HG03521 (cell line): ENCODE measurements at regions not wholly inside any gene's neighbourhood (a gene's known extent, or its start where the extent isn't known, plus 50 kb on each side); places are given as distances from the start of the nearest gene placed in this dataset.

Source experiments
- ATAC-seq: cut with Tn5 transposase; IDR thresholded peaks from one replicate; pipeline ENCODE4 v1.9.1; 2021; ENCODE audit warnings: mild to moderate bottlenecking, moderate library complexity; ENCODE audit not compliant: unreplicated experiment

DNA sequence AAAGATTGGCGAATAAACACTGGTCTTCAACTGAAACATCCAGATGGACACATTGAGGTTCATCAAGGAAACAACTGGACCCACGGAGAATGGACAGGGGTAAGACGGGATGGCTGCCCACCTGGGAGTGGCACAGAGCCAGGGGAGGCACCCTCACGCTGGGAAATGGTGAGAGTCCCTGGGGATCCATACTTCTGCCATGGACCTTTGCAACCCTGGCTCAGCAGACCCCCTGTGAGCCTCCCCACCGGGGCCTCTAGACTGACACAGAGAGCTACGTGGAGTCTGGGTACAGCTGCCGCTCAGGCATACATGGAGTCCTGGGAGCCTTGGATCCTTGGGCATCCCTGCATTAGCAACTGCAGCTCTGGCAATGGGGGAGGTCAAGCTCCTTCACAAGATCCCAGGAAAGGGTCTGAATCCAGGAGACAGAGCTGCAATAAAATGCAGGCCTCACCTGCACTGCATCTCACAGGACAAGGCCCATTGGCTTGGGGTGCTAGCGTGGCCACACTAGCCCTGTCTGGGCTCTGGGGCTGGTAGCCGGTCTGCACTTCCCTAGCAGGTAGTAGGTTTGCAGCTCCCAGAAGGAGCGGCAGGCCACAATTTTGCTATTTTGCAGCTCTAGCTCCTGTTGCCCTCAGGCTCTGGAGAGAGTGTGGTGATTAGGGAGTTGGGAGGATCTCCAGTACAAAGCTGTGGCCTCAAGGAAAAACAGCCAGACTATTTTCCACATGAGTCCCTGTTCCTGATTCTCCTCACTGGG is 496.4 kb upstream of the LRRC4C start:
- ATAC-seq = no peak

DNA sequence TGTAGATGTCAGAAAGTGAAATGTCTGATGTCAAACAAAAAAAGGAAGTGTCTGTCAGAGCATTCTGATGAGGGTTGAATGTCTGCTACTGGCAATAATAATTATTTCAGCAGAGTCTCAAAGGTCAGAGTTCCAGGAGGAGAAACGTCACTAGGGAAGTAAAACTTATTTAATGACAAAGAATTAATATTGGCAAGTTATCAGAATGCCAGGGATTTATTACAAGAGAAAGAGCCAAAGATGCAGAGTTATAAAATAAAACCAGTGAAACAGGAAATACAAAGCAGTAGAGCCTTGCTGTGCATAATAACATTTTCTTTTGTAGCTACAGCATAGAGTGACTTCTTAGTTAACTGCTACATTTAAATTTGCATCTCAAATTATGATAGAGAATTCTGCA is 504.0 kb upstream of the LRRC4C start:
- ATAC-seq = no peak

DNA sequence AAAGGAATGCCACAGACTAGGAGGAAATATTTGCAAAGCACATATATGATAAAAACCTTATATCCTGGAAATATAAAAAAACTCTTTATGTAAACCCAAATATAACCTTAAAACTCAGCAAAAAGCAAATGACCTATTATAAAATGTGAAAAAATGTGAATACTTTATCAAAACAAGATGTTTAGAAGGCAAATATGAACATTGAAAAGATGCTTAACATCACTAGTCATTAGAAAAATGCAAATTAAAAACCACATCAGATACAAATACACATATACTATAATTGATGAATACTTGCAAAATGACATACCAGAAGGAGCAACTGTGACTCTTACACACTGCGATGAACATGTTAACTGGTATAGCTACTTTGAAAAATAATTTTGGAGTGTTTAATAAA is 511.2 kb upstream of the LRRC4C start:
- no peak for ATAC-seq

DNA sequence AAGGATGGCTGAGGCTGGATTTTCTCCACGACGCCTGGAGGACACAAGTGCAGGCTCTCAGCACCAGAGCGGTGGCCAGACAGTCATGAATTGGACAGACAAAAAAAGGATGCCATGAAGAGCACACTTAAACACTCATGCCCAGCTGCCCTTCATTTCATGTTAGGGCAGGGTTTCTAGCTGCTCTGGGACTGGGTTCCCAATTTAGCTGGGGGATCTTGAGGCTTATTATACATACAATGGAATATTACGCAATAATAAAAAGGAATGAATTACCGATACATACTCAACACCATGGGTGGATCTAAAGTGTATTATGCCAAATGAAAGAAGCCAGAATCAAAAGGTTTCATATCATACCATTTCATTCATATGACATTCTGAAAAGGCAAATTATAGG is 512.1 kb upstream of the LRRC4C start:
- no peak for ATAC-seq

DNA sequence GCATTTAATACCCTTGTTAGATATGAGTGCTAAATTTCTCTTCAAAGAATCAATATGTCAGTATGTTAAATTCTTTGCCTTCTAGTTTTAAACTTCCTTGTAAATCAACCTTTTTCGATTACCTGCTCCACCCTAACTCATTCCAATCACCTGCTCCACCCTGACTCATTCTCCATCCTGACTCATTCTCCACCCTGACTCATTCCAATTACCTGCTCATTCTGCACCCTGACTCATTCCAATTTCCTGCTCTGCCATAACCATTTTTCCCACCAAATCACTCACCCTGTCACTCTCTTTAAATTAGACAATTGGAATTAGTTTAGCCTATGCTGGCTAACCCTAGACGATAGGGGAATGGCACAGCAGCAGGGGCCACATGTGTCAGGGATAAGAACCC is 519.5 kb upstream of the LRRC4C start:
- ATAC-seq = no peak

DNA sequence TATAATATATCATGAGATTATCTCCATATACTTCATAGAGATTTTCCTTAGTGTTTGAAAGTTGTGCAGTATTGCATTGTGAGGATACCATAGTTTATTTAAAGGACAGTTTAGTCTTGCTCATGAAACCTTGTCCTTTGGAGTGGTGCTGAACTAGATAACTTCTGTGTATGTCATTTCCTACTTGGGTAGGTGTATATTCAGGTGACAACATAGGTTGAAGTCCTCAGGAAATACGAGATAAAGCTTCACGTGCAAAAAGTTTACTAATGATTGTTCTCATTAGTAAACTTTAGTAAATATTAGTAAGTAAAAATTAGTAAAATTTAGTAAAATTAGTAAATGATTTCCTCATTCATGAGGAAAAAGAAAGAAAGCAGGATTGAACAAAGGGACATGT is 521.3 kb upstream of the LRRC4C start:
- no peak for ATAC-seq

DNA sequence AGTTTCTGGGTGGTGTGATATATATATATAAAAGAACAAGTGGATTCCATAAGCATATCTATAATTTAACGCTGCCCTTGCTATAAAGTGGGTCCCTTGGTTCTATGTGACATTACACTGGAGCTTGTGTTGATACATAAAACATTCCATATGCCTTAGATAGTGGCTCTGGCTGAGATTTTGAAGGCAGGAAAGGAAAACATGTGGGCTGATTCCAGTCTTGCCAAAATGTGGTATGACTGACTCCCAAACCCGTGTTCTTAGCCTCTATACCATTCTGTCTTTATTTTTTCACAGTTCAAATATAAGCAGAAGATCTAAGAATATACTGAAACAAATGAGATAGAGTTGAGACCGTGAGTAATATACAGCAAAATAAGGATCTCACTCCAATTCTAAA is 522.8 kb upstream of the LRRC4C start:
- ATAC-seq = no peak

DNA sequence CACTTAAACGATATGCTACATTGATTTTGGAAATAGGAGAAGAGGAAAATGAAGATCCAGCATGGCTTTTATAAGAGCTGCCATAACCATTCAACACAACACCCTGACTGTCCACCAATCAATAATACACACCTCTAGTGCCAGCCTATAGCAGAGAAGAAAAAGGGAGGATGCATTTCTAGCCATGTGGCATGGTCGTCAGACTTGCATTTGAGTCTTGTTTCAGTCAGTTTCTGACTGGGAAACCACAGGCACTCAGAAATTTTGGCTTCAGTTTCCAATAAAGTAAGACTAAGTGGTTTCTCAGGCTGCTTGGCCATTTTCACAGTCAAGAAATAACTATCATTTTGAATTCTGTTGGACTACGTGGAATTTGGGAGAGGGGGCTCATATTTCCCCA is 523.5 kb upstream of the LRRC4C start:
- ATAC-seq = no peak

DNA sequence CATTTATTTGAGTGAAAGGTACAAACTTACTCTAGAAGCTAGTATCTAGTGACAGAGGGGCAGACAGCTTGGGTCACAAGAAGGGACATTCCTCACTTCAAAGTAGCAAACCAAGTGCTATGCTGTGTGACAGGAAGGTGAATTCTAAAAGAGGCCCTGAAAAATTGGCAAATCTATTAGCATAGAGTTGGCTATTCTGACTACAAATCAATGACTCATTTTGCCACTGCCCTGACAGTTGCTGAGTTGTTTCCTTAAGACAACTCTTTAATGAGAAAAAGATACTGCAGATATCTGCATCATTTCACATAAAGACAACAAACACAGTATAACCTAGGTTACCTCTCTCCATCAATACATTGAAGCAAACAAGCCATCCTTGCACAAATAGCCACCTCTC is 524.0 kb upstream of the LRRC4C start:
- no peak for ATAC-seq

DNA sequence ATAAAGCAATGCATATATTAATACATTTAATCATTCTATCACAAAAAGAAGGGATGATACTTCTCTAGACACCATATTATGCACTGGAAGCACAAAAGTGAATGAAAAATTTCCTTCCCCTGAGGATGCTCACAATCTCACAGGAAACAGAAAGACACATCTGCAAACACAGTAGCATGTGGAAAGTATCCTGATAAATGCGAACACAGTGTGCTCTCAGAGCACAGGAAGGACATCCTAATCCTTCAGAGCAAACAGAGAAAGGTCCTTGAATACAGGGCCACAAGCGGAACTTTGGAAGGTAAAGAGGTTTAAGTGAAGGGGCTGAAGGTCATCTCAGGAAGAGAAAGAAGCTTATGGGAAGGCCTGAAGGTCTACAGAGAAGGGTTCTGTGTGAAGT is 524.6 kb upstream of the LRRC4C start:
- ATAC-seq = no peak

DNA sequence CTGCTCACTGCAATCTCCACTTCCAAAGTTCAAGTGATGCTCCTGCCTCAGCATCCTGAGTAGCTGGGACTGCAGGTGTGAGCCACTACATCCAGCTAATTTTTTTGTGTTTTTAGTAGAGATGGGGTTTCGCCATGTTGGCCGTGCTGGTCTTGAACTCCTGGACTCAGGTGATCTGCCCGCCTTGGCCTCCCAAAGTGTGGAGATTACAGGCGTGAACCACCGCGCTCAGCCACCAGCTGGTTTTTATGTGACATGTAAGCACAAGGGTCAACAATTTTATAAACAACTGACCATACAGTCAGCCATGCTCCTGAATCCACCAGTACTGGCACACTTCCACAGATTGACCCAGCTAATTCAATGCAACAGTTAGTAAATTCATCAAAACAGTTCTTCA is 526.3 kb upstream of the LRRC4C start:
- no peak for ATAC-seq

DNA sequence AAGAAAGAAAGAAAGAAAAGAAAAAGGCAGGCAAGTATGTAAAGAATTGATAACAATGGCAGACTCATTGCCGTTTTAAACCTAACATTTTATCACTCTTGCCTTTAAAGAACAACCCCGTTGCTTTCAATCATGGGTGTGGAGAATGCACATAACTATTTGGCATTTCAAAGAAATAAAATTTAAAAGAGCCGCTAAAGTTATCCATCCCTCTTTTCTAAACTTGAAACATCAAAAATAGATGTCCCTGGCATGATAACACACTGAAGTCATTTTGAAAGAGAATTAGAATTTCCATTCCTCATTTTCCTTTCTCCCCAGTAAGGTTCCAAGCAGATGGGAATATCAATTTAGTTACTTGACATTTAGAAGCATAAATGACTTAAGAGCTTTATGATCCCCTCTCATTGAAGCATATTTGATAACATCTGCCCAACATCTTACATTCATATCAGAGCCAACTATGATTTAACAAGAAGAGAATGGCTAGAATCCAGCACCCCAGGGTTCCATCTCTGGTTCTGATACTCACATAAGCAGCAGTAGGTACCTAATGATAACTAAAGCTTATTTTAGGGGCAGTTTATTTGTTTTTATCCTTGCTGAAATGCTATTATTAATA is 529.6 kb upstream of the LRRC4C start:
- ATAC-seq = no peak

DNA sequence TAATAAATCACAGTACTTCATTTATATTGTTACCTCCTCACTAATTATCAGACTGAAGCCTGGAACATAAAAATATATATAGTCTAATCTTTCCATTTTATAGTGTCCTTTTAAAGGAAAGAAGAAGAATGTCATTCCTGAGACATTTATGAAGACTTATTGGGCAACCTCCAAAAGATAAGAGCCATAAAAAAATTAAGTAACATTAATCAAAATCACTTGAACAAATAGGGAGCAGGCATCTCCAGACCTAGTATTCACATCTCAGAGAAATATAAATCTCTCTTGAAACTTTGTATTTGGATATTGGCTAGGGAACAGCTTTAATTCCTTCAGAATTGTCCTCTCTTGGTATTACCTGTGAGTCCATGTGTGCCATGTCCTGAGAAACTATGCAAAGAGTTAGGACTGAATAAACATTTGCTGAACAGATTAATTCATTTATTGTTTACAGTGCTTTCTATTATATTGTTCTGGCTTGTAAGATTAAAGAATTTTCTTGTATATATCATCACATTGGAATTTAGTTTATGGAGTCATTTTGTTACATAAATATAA is 530.5 kb upstream of the LRRC4C start:
- no peak for ATAC-seq

DNA sequence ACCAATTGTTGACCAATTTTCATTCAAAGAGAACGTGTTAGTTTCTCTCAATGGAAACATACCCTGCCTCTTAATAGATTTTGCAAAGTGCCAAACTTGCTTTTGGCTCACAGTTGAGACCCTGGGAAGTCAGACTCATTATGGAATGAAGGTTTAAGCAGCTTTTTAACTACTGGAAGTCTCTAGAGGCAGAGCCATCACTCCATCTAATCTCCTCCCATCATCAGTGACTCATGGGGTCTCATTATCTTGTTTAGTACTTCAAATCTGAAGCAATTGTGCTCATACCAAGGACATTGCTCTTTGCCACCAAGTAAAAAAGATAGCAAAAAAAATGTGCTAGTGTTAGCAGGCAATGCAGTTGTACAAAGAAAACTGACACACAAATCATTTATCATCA is 537.1 kb upstream of the LRRC4C start:
- no peak for ATAC-seq

DNA sequence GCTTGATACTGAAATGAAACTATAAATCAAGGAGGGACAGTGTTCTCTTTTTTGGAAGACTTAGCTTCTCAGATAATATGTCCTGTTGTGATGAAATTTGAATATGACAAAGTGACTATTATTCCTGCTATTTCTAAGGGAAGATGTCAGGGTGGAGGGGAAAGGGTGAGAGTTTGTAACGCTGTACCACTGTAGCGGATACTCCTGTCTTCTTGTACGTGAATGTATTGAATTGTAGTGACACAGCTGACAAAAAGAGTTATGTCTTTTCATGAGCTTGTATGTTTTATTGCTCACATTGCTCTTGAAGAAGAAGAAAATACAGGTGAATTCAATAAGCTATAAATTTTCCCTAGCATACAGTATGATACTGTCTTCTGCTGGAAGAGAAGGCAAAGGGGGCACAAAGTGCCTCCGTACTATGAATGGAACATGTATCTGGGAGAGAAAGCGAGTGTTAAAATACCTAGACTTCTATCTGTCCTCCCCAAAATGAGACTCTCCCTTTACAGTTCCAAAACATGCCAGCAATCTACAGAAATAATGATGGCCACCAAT is 538.5 kb upstream of the LRRC4C start:
- ATAC-seq = no peak

DNA sequence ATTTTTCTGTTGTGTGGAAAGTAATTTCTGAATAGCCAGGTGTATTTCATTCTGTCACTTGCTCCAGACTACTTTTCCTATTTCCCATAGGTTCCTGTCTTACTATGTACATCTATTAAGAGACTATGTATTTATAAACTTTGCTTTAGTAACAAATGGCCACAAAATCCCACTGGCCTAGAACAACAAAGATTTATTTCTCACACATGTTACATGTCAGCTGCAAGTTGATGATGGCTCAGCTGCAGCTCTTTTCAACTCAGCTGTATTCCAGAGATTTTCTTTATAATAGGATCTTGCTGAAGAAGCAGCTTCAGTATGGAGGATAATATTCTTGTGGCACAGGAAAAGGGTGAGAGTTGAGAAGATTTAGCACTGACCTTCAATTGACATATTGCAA is 539.6 kb upstream of the LRRC4C start:
- no peak for ATAC-seq

DNA sequence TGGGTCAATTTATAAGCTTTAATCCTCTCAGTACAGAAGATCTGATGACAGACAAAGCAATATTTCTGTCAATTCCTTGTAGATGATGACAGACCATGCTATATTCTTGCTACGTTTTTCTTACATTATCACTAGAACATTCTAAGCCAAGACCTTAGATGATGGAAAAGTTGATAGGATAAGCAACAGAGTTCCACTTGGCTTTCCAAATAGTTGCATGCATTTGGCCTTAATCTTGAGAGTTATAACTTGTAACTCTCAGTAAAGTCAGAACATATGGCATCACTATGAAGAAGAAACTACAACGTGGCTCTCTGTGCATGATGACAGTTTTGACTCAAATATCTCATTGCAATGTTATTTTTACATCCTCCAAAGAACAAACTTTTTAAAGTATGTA is 544.3 kb upstream of the LRRC4C start:
- ATAC-seq = no peak

DNA sequence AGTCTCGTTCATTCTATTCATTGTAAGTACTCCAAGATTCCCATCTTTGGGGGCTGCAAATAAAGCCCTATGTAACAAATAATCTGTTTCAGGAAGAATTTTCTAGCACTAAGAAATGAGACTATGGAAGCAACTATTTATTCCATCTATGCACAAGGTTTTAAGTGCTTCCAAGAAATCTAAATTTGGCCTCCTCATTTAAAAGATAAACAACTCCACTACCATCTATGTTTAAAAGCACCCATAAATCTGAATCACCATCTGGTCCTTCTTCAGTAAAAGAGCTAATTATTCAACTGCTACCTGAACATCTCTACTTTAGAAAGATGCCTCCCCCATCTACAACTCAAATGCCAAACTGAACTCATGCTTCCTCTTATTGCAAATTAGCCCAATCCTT is 547.3 kb upstream of the LRRC4C start:
- ATAC-seq = no peak

DNA sequence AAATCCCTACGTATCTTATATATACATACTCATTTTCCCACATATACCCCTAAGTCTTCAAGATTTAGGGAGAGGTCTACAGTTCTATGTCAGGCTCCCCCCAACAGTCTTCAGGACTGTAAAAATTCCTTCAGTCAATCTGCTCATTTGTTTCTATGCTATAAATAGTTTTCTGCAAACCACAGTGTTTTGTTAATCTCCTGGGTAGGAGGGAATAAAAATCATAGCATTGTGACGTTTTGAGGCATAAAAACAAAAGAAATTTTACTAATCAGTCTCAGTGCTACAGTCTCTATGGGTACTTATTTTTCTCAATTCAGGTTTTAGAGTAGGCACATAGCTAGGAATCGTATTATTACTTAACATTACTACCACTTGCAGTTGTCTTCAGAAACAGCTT is 552.8 kb upstream of the LRRC4C start:
- ATAC-seq = no peak

DNA sequence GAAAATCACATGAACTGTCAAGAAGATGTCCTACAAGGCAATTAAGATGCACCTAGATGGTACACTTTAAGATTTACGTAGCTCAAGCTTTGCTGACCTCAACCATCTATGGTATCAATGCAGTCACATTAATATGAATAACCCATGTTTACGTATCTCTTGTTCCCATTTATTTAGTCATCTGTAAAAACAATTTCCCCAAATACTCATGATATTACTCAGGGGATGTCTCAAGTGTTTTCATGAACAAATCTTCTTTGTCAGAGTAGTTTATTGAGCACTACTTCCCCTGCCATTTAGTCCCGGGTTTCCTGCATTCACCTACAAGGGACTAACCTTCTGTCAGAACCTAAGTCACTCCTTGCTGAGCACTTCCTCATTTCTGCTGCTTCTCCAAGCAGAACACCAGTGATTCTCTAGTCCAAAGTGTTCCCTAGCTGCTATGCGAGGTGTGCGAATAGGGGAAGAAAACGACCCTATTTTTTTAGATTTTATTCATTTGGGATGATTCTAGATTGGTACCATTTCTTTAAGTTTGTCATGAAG is 554.3 kb upstream of the LRRC4C start:
- no peak for ATAC-seq

DNA sequence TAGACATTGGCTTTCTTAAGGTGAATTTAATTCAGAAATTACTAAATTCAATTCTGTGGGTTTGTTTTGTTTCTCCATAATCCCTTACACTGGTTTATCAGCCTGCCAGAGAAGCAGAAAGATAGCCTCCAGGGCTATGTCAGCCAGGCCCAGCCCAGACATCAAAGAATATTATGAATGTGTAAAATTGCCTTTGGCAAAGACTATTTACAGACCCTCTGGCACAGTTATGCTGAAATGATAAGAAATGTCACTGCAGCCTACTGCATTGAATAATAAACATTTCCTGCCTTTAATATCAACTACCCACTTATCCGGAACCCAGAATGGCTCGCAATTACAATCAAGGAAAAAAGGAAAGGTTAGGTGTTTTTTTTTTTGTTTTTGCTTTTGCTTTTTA is 562.5 kb upstream of the LRRC4C start:
- ATAC-seq = no peak

DNA sequence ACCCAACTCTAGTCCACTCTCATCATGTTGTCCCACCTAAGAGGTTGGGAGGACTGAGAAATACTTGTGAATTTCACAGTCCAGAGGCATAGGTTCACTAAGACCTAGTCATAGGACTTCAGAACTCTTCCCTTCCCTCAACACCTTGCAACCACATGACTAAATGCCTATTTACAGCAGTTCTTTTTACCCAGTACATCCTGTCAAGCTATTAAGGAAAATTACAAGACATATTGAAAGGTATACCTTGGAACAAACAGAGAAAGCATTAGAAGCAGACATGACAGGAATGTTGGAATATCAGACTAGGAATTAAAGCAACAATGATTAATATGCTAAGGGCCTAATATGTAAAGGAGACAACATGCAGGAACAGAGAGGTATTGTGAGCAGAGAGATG is 563.8 kb upstream of the LRRC4C start:
- no peak for ATAC-seq
